ENCODE measurements at regions not wholly inside any gene's neighbourhood (a gene's known extent, or its start where the extent isn't known, plus 50 kb on each side); places are given as distances from the start of the nearest gene placed in this dataset.
"Not testable (repeated sequence)": the region's sequence is repeated elsewhere in the genome, so short reads cannot be mapped to it uniquely, and the experiment has no call there.

DNA sequence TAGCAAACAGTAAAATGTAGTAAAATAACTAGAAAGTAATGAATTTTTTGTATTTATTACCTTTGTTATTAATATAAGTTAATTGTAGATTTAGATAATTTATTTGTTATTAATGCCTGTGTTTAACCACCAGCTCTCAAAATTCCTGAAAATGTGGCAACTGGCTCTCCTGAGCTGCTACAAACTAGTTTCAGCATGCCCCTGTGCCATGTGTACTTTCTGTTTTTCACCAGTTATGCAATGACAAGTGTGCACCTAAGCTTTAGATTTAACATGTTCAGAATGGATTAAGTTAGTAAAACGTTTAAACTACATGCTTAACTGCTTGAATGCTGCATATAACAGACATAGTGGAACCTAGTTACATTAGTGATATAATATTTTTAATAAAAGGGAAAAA lies 88.1 kb downstream of the POSTN start:
- Histone ChIP-seq H3K9me3 (ENCODE audit: control insufficient read depth in 1 of 2, low read length in 2 of 2) (no peaks in the 10 kb centered on the region), H3K27me3 (ENCODE audit: low read depth, low read length) (no peaks in the 10 kb centered on the region), H3K36me3 (ENCODE audit: control insufficient read depth in 1 of 2, insufficient read depth in 2 of 2, low read length in 2 of 2) (no peaks in the 10 kb centered on the region), H3K27ac (ENCODE audit: low read length) (no peak overlapping the region), H3K4me1 (ENCODE audit: control insufficient read depth in 1 of 2, insufficient read depth in 2 of 2, low read length in 2 of 2) (no peaks in the 10 kb centered on the region), H3K4me3 (ENCODE audit: low read depth in 1 of 2, low read length in 2 of 2) (no peak overlapping the region)

DNA sequence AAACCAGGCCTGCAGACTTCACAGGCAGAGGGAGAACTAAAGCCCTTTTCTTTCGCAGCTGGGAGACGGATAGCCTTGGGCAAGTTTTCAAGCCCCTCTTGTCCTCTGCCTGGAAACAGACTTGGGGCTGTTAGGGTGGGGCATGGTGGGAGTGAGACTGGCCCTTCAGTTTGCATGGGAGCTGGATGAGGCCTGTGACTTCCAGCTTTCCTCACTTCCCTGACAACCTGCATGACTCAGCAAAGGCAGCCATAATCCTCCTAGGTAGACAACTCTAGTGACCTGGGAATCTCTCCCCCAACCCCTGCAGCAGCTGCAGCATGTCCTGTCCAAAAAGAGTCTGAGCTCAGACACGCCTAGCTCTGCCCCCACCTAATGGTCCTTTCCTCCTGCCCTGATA lies 93.0 kb downstream of the POSTN start:
- H3K27me3 ChIP-seq (ENCODE audit: low read depth, low read length) = no peaks in the 10 kb centered on the region
- no peaks in the 10 kb centered on the region for H3K36me3 ChIP-seq (ENCODE audit: control insufficient read depth in 1 of 2, insufficient read depth in 2 of 2, low read length in 2 of 2)
- no peak overlapping the region for H3K4me3 ChIP-seq (ENCODE audit: low read depth in 1 of 2, low read length in 2 of 2)
- H3K9me3 ChIP-seq (ENCODE audit: control insufficient read depth in 1 of 2, low read length in 2 of 2) = no peaks in the 10 kb centered on the region
- H3K27ac ChIP-seq (ENCODE audit: low read length) = no peak overlapping the region
- no peaks in the 10 kb centered on the region for H3K4me1 ChIP-seq (ENCODE audit: control insufficient read depth in 1 of 2, insufficient read depth in 2 of 2, low read length in 2 of 2)

DNA sequence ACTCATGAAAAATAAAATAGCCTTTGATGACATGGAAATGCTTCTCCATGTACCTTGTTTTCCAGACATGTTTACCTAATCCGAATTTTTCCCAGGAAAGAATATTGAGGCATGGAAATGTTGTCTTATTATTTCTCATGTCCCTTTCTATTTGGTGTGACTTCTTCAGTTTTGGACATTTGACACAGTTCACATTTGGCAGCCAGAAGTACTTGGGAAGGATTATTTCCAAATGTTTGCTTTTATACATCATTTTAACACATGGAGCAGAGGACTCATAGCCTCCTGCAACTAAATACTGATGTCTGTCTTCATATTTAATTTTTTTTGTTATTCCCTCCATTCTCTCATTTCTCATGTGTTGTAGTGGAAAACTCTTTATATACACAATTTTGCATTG lies 94.3 kb downstream of the POSTN start:
- no peaks in the 10 kb centered on the region for H3K9me3 ChIP-seq (ENCODE audit: control insufficient read depth in 1 of 2, low read length in 2 of 2)

DNA sequence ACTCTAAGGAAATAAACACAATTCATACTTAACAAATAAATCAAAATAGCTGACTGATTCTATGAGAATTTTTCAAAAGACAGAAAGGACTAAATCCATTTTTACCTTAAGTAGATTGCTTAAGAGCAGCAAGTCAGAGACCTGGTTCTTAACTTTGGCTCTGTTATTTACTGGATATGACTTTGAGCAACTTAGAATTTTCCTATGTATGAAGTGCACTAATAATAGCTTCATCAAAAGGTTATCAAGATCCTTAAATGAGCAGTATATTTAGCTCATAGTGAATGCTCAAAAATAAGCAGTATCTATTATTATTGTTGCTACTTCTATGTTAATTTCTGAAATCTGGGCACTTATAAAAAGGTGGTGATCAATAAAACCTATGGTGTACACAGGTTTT lies 95.3 kb downstream of the POSTN start:
- Histone ChIP-seq H3K4me1 (ENCODE audit: control insufficient read depth in 1 of 2, insufficient read depth in 2 of 2, low read length in 2 of 2) (no peaks in the 10 kb centered on the region), H3K4me3 (ENCODE audit: low read depth in 1 of 2, low read length in 2 of 2) (no peak overlapping the region), H3K9me3 (ENCODE audit: control insufficient read depth in 1 of 2, low read length in 2 of 2) (no peaks in the 10 kb centered on the region), H3K27ac (ENCODE audit: low read length) (no peak overlapping the region), H3K36me3 (ENCODE audit: control insufficient read depth in 1 of 2, insufficient read depth in 2 of 2, low read length in 2 of 2) (no peaks in the 10 kb centered on the region), H3K27me3 (ENCODE audit: low read depth, low read length) (no peaks in the 10 kb centered on the region)

More for the DNA sequence above, 94.3 kb downstream of the POSTN start:
- H3K4me3 ChIP-seq (ENCODE audit: low read depth in 1 of 2, low read length in 2 of 2) = no peak overlapping the region
- no peaks in the 10 kb centered on the region for H3K36me3 ChIP-seq (ENCODE audit: control insufficient read depth in 1 of 2, insufficient read depth in 2 of 2, low read length in 2 of 2)
- no peak overlapping the region for H3K27ac ChIP-seq (ENCODE audit: low read length)
- no peaks in the 10 kb centered on the region for H3K4me1 ChIP-seq (ENCODE audit: control insufficient read depth in 1 of 2, insufficient read depth in 2 of 2, low read length in 2 of 2)
- no peaks in the 10 kb centered on the region for H3K27me3 ChIP-seq (ENCODE audit: low read depth, low read length)

DNA sequence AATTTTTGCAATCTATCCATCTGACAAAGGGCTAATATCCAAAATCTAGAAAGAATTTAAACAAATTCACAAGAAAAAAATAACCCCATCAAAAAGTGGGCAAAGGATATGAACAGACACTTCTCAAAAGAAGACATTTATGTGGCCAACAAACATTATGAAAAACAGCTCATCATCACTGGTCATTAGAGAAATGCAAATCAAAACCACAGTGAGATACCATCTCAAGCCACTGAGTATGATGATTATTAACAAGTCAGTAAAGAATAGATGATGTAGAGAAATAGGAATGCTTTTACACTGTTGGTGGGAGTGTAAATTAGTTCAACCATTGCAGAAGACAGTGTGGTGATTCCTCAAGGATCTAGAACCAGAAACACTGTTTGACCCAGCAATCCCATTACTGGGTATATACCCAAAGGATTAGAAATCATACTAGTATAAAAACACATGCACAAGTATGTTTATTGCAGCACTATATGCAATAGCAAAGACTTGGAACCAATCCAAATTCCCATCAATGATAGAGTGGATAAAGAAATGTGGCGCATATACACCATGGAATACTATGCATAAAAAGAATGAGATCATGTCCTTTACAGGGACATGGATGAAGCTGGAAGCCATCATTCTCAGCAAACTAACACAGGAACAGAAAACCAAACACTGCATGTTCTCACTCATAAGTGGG lies 96.1 kb downstream of the POSTN start:
- H3K4me3 ChIP-seq (ENCODE audit: low read depth in 1 of 2, low read length in 2 of 2); H3K9me3 ChIP-seq (ENCODE audit: control insufficient read depth in 1 of 2, low read length in 2 of 2); H3K4me1 ChIP-seq (ENCODE audit: control insufficient read depth in 1 of 2, insufficient read depth in 2 of 2, low read length in 2 of 2); H3K27ac ChIP-seq (ENCODE audit: low read length); H3K36me3 ChIP-seq (ENCODE audit: control insufficient read depth in 1 of 2, insufficient read depth in 2 of 2, low read length in 2 of 2); H3K27me3 ChIP-seq (ENCODE audit: low read depth, low read length): not testable (repeated sequence)

DNA sequence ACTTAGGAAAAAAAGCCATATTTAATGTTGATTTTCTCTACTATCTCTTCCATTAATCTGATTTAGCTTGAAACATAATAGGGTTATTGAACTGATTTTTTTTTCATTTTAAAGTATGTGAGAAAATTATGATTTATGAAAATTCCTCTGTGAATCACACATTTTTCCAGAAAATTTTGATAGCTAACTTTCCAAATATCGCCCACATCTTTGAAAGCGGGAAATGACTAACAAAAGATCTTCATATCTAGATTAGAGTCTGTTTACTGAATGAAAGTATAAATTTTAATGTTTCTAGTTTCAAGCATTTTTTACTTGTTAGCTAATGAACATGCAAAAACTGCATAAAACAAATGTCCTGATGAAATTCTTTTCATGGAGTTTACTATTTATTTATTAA lies 97.4 kb downstream of the POSTN start:
- Histone ChIP-seq H3K36me3 (ENCODE audit: control insufficient read depth in 1 of 2, insufficient read depth in 2 of 2, low read length in 2 of 2) (no peaks in the 10 kb centered on the region), H3K27ac (ENCODE audit: low read length) (no peak overlapping the region), H3K27me3 (ENCODE audit: low read depth, low read length) (no peaks in the 10 kb centered on the region), H3K9me3 (ENCODE audit: control insufficient read depth in 1 of 2, low read length in 2 of 2) (no peaks in the 10 kb centered on the region), H3K4me1 (ENCODE audit: control insufficient read depth in 1 of 2, insufficient read depth in 2 of 2, low read length in 2 of 2) (no peaks in the 10 kb centered on the region), H3K4me3 (ENCODE audit: low read depth in 1 of 2, low read length in 2 of 2) (no peak overlapping the region)

DNA sequence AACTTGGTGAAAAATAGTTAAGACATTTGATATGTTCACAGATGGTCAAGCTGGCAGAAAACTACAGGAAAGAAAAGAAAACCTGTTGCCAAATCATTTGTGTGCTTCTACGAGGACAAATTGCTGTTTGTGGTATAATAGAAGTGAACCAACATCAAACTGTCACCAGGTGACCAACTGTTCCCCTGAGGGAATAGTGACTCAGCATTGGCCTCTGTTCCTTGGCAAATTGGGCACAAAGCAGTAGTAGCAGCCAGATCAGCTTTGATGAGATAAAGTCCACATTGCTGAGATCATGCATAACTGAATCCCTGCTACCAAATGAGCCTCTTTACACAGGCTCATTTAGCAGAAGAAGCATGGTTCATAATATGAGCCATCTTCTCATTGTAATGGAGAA lies 103.5 kb downstream of the POSTN start:
- Histone ChIP-seq H3K9me3 (ENCODE audit: control insufficient read depth in 1 of 2, low read length in 2 of 2) (no peaks in the 10 kb centered on the region), H3K4me1 (ENCODE audit: control insufficient read depth in 1 of 2, insufficient read depth in 2 of 2, low read length in 2 of 2) (no peaks in the 10 kb centered on the region), H3K36me3 (ENCODE audit: control insufficient read depth in 1 of 2, insufficient read depth in 2 of 2, low read length in 2 of 2) (no peaks in the 10 kb centered on the region), H3K27ac (ENCODE audit: low read length) (no peak overlapping the region), H3K4me3 (ENCODE audit: low read depth in 1 of 2, low read length in 2 of 2) (no peak overlapping the region), H3K27me3 (ENCODE audit: low read depth, low read length) (no peaks in the 10 kb centered on the region)

DNA sequence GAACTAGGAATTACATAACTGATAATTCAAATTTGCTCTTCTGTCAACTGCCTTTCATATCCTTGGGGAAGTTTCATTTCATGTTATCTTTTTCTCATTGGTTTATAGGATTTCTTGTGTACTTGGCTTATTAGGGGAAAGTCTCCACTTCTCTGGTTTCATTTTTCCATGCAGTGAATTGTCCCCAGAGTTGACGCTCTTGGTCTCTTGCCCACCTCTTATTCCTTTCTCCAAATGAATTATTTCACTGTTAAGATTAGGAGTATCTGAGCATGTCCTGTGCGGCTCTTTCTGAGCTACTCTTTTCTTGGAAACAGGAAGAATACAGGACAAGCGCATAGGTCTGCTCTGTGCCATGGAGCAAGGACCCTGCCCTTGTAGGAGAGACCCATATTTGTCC lies 104.8 kb downstream of the POSTN start:
- Histone ChIP-seq H3K27ac (ENCODE audit: low read length) (no peak overlapping the region), H3K4me3 (ENCODE audit: low read depth in 1 of 2, low read length in 2 of 2) (no peak overlapping the region), H3K36me3 (ENCODE audit: control insufficient read depth in 1 of 2, insufficient read depth in 2 of 2, low read length in 2 of 2) (no peaks in the 10 kb centered on the region), H3K9me3 (ENCODE audit: control insufficient read depth in 1 of 2, low read length in 2 of 2) (no peaks in the 10 kb centered on the region), H3K4me1 (ENCODE audit: control insufficient read depth in 1 of 2, insufficient read depth in 2 of 2, low read length in 2 of 2) (no peaks in the 10 kb centered on the region), H3K27me3 (ENCODE audit: low read depth, low read length) (no peaks in the 10 kb centered on the region)

DNA sequence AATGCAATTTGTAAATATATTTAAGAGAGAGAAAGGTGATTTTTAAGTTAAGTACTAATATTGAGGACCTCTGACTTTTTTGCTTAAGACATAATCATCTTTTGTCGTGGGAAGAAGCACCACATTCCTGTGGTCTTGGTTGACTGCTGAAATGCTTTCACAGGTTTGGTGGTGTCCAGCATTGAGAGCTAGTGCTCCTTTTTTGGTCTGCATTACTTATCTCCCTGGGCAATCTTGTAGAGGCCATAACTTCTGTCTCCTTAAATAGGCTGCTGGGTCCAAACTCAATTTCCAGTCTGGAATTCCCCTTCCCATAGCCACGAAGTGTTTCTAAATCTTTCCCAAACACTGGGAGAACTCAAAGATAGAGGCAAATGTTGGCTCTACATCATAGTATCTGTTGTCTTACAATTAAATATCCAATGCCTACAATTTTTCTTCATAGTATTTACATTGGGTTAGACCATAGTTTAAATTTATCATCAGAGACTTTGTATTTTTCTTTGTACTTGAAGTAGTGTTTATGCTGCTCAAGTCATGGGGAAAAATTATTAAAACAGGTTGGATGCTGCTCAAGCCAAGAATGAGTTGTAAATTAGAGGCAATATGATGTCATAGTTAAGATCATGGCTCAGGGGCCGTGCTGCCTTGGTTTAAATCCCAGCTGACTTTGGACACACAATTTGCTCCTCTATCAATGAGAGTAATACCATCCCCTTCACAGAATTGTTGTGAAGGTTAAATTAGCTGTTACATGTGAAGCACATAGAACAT lies 105.6 kb downstream of the POSTN start:
- H3K4me1 ChIP-seq (ENCODE audit: control insufficient read depth in 1 of 2, insufficient read depth in 2 of 2, low read length in 2 of 2) = no peaks in the 10 kb centered on the region
- H3K36me3 ChIP-seq (ENCODE audit: control insufficient read depth in 1 of 2, insufficient read depth in 2 of 2, low read length in 2 of 2) = no peaks in the 10 kb centered on the region
- H3K27me3 ChIP-seq (ENCODE audit: low read depth, low read length) = no peaks in the 10 kb centered on the region
- H3K27ac ChIP-seq (ENCODE audit: low read length) = peak overlapping the region; percentile 14
- no peaks in the 10 kb centered on the region for H3K9me3 ChIP-seq (ENCODE audit: control insufficient read depth in 1 of 2, low read length in 2 of 2)
- H3K4me3 ChIP-seq (ENCODE audit: low read depth in 1 of 2, low read length in 2 of 2) = no peak overlapping the region

DNA sequence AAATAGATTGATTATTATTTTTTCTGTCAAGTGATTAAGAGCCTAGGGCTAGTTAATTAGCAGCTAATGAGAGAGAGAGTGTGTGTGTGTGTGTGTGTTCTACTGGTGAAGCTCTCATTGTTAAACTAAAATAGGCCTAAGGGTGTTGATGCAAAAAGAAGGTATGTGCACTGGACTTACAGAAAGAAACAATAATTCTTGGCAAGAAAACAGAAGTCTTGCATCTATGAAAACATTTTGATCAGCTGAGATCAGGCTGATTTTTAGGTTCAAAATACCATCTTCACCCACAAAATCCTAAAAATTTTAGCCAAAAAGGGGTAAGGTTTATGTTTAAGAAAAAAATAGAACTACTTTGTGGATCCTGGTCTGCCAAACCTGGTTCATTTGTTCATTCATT lies 106.5 kb downstream of the POSTN start:
- no peaks in the 10 kb centered on the region for H3K36me3 ChIP-seq (ENCODE audit: control insufficient read depth in 1 of 2, insufficient read depth in 2 of 2, low read length in 2 of 2)
- H3K27ac ChIP-seq (ENCODE audit: low read length) = no peak overlapping the region
- H3K4me1 ChIP-seq (ENCODE audit: control insufficient read depth in 1 of 2, insufficient read depth in 2 of 2, low read length in 2 of 2) = no peaks in the 10 kb centered on the region
- H3K27me3 ChIP-seq (ENCODE audit: low read depth, low read length) = no peaks in the 10 kb centered on the region
- H3K4me3 ChIP-seq (ENCODE audit: low read depth in 1 of 2, low read length in 2 of 2) = no peak overlapping the region
- H3K9me3 ChIP-seq (ENCODE audit: control insufficient read depth in 1 of 2, low read length in 2 of 2) = no peaks in the 10 kb centered on the region

DNA sequence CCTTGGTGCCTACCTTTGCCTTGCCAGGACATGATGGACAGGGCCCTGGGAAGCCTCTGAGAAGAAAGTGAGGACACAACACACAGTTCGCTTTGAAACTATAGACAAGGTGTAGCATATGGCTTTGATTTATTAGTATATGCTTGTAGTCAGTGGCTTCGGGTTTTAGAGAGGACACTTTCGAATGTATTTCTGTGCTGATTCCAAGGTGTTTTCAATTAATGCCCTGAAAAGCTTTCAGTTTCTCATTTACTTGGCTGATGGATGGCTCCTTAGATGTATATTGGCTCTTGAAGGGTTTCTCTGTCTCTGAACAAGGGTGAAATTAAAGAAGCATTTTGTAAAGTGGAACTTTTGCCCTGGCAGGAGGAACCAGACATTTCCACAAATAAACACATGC lies 106.9 kb downstream of the POSTN start:
- H3K27me3 ChIP-seq (ENCODE audit: low read depth, low read length) = no peaks in the 10 kb centered on the region
- H3K4me3 ChIP-seq (ENCODE audit: low read depth in 1 of 2, low read length in 2 of 2) = no peak overlapping the region
- H3K36me3 ChIP-seq (ENCODE audit: control insufficient read depth in 1 of 2, insufficient read depth in 2 of 2, low read length in 2 of 2) = no peaks in the 10 kb centered on the region
- no peaks in the 10 kb centered on the region for H3K4me1 ChIP-seq (ENCODE audit: control insufficient read depth in 1 of 2, insufficient read depth in 2 of 2, low read length in 2 of 2)
- H3K27ac ChIP-seq (ENCODE audit: low read length) = no peak overlapping the region
- H3K9me3 ChIP-seq (ENCODE audit: control insufficient read depth in 1 of 2, low read length in 2 of 2) = no peaks in the 10 kb centered on the region
